ENCODE measurements at regions not wholly inside any gene's neighbourhood (a gene's known extent, or its start where the extent isn't known, plus 50 kb on each side); places are given as distances from the start of the nearest gene placed in this dataset.

DNA sequence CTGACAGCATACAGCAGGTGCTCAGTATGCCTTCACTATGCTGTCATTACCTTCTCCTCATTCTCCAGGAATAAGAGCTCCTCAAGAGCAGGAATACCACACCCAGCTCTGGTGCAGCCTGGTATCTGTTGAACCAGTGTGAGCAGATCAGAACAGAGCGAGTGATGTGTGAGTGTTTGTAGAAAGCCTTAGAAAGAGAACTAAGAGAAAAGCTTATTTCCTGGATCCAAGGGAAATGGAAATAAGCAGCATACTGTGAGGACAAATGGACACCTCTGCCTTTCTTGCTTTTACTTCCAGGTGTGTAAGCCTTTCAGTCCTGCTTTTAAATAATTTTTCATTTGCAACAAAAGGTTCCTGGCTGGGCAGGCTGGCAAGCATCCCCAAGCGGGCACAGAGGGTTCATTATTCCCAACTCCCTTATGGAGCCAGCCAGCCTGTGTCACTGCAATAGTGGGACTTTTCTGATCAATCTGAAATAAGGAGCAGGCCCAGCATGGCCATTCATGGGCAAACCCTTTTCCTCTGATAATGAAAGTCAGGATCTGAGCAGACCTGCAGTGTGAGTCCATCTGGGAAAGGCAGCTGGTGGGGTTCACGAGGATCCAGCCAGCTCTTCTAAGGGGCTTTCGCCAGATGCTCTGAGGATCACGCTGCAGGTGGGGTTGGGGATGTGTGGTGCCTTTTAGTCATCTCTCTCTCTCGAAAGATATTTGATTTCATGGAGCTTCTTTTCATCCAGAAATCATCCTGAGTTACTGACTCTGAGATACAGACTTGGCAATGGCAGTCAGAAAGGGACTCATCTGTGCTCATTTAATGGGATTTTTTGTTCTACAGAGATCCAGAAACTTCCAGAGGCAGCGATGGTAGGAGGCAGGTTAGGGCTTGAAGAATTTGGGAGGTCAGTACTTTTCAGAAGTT lies 594.9 kb upstream of the CFAP20DC start:
- DNase-seq: no peak

DNA sequence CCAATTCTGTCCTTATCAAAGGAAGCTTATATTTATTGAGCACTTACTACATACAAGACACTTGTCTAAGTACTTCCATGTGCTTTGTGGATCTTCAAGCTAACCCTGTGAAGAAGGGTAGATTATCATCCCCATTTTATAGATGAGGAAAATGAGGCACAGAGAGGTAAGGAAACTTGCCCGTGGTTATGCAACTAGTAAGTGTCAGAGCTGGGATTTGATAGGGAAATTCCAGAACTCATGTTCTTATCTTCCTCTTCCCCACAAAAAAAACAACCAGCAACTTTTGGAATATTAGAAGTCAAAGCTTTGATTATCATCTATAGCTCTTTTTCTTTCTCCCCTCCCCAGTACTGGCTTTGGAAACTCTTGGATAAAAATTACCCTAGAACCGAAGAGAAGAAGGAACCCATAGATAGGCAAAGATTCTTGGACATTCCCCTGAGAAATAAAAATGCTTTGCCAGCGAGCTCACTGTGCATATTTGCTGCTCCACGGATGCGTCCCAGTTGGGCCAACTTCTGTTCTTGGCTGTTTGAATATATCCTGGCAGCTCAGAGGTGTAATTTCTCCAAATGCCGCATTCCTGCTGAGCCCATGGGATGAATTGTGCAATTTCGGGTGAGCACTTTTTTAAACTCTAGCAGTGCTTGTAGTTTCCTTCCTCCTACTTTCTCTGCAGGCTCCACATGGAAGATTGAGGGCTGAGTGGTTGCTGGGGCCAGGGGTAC lies 591.5 kb upstream of the CFAP20DC start:
- DNase-seq: no peak

DNA sequence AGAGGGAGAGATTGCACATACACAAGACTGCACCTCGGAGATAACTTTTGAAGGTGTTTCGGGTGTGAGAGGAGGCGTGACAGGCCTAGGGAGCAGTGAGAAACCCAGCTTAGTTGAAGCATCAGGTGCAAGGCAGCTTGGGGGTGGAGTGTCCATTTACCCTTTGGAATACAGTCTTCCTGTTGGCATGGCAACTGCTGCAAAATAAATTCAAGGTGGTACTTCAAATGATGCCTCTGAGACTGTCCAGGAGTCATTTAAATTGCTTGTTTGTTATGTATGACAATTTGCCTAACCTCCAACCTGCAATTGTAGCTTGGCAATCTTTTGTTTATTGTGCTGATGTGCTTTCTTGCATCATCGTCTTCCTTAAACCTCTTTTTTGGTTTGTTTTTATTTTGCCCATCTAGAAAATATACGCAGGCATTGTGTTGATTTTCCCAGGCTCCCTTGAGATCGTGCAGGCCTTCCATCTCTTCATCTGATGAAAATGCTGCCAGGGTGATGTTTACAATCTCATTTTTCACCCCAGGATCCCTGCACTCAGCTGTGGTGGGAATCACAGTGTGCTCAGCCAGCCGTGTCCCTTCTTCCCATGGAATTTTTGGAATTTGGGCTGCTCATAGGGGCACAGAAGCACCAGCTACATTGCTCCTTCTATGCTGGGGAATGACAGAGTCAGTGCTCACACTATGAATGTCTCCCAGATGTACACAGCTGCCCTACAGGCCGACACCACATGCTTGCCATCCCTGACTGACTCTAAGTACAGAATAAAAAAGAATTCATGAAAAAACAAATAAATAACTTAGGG lies 583.1 kb upstream of the CFAP20DC start:
- no peak for DNase-seq

DNA sequence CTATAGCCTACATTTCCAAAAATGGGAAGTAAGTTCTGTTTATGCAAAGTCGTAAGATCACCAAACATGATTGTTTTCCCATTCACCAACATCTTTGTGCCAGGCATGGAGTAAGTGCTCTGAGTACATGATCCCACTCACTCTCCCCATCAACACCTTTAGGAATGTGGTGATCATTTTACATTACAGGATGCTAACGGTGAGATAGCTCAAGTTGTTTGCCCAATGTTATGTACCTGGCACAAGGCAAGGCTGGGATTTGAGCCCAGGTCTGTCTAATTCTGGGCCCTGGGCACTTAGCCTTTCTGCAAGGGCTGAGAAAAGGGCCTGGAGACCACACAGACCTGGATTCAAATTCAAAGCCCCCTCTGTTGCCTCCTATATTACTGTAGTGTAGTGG lies 581.7 kb upstream of the CFAP20DC start:
- DNase-seq: no peak

DNA sequence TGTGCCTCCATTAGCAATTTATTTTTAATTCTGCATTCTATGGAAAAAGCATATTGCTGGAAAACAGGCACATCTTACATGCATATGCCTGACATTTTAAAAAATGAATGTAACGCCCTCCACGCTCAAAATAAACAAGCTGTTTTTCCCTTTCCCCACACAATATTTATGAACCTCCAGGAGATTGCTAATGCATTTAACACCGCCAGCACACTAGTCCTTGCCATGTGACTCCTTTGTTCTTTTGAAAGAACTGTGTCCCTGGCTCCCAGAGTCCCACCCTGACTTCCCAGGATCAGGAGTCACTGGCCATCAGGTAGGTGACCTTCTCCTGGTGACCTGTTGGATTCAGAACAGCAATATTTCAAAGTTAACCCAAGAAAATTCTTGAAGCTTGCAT lies 571.2 kb upstream of the CFAP20DC start:
- no peak for DNase-seq

DNA sequence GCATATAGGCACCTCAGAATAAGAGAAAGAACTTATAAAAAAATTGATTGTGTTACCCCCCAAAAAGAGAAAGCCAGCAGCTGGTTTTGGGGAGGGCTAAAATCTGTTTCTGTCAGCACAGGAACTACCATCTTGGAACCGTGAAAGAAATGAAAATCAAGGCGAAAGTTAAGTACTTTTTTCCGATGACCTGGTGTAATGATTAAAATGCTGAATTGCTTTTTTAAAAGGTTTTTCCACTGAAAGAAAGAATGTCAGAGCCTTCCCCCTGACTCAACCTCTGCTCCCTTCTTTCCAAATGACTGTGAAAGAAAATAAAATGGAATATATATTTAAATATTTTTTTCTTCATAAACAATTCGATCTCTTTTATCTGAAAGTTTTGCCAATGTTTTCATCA lies 570.5 kb upstream of the CFAP20DC start:
- no peak for DNase-seq

DNA sequence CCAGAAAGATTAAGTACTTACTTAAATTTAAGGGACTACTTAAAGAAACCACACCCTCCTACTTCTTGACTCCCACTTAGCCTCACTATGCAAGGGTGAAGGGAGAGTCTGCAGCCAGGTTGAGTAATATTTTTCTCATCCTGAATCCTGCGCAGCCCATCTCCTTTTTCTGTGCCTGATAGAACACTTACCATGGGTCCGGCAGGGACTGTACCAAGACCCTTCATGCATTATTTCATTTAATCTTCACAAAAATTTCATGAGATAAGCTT lies 562.6 kb upstream of the CFAP20DC start:
- no peak for DNase-seq

DNA sequence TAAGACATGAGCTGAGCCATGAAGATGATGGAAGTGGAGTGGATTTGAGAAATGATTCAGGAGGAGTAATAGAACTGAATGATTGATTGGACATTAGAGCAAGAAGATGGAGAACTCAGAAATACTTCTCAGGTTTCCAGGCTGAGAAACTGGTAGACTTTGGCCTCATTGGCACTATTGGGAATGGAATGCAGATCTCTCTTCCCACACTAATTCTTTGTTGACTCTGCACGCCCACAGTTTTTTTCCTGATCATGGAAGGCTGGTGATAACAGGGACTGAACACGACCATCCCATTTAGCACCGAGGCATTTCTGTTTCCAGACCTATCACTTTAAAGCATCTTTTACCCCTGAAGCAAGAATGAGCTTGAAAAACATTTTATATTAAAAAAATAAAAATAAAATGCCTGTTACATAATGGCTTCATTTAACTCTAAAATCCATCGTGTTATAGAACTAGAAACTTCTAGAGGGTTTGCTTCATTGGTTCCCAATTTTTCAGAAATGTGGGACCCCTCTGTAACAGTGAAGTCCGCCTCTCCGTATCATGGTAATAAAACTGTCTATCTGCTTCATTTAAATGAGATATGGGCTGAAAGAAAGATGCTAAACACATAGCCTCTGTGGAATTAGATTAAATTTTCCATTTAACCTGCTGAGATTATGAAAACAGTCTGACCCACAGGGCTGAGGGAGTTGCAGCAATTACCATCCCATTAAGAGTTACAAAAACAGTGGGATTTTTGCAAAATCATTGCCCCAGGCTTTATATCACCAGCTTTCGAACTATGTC lies 562.0 kb upstream of the CFAP20DC start:
- no peak for DNase-seq

DNA sequence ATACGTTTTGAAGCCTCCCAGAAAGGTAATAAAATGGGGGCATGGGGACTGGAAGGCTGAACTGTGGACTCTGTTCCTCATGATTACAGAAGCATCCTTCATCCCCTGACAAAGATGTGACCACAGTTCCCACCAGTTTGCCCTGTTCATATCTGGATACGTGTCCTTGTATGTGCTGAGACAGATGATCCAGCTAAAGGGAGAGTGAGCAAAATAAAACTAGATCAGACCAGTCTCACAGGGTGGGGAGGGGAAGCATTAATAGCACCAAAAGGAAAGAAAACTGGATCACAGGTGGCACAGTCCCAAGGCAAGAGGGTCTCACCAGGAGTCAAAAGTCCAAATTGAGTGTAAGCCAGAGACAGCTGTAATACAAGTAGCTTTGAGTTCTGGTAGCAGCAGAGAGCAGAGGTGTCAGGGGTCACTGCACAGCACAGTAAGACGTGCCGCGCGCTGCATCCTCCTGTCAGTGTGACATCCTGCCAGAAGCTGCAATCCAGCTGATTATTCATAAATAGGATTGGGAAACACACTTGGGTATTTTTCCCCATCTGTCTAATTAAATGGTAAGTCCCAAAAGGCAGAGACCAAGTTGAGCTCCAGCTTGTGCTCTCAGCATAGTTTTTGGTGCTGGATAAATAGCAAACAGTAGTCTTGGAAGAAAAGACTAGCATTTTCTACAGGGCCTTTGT lies 560.0 kb upstream of the CFAP20DC start:
- DNase-seq: no peak

DNA sequence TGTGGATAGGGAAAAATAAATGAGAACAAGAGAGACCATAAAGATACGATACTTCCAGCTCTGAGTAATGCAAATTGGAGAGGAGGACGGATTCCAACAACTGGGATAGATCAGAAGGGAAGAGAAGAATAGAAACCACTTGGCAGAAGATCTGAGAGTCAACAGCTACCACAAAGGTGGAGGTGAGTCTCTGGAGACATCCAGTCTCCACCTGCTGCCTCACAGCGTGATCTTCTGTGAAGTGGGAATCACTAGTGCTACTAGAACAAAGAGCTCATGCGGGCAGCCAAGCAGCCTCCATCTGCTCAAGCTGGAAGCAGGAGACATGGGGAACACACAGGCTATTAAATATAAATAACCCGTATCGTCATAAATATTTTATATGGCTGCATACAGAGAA lies 558.5 kb upstream of the CFAP20DC start:
- no peak for DNase-seq

DNA sequence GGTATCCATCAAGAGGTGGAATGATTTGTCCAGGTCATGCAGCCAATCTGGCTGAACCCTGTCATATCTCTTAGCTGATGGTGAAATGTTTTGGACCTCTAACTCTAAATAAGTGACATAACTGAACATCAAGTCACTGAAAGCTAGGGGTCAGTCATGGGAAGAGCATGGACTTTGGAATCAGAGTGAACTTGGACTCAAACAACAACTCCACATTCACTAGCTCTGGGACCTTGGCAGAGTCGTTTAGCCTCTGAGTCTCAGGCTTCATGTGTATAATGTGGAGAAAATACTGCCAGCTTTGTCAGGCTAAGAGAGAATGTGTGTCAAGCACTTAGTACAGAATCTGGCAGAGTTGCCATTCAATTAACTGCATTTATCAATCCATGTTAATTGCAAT lies 557.8 kb upstream of the CFAP20DC start:
- DNase-seq: no peak

DNA sequence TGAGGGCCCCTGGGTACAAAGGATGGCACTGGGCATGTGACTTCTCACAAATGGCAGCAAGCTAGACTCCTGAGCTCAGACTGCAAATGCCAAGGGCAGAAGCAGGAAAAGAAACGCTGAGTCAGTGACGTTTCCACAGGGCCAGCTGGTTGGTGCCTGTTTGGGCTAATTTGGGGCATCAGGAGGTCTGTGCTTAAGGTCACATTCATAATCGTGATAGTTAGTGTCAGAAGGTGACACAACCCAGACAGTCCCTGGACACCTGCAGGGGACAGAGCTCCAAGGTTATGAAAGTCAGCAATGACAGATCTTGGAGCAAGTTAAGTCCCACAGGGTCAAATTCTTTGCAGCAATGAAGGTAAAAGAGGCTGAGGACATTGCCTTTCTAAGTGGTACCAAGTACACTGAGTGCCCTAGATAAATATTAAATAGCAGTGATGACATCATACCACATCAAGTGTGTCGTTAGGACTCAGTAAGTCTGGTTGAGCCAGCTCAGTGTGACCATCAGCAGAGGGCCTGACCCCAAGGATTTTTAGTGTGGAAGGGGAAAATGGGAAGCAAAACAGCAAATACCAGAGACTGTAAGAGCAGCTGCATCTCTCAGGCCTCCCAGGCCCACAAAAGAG lies 556.9 kb upstream of the CFAP20DC start:
- DNase-seq: no peak

DNA sequence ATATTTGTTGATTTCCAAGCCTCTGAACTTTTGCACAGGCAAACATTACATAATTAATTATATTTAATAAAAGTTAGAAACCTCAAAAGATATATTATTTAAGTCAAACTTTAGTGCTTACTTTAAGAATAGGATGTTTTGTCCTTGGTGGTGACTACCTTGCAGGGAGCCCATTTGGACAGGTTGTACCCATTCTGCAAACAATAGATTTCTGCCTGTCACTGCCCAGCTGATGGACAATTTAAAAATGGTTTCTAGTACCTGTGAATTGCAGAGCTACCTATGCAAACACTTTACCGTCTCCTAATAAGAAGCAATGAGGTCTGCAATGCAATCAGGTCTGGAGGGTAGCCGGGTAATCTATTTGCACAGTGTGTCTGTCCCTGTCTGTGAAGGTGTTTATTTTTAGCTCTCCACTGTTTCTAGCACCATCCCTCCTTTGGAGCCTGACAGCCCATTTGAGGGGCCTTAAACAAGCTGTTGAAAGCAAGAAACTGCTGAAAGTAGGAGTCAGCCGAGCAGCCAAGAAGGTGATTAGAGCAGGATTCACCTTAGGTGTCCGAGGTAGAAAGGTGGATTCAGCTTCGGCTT lies 556.2 kb upstream of the CFAP20DC start:
- no peak for DNase-seq

DNA sequence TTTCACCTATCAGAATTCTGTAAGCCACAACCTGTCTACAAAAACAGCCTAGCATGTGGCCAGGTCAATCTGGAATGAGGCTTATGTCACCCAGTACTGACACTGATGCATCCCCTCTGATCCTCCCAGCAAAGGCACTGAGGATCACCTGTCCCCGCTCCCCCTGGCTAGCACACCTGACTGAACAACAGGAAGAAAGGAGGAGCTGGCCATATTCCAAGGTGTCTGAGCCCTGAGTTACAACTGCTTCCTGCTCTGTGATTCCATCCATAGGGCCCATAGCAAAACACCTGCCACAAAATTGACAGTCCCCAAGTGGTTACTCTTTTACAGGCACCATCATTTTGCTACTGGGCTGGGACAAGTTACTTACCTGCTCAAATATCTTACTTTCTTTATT lies 555.5 kb upstream of the CFAP20DC start:
- DNase-seq: no peak

DNA sequence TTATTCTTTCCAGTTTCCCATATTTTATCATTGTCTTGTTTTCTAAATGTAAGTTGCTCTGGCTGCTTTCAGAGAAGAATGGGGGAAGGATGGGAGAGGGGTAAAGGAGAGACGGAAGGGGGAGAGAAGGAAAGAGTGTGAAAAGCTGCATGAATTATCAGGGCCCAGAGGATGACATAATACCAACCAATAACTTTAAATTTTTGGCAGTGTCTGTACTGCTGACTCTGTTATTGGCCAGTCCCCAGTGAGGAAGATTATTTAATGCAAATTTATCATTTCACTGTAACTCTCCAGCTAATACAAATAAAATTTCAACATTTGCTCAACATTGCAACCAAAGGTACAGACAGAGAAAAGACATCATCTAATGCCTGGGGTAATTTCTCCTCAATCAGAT lies 551.7 kb upstream of the CFAP20DC start:
- DNase-seq: no peak

DNA sequence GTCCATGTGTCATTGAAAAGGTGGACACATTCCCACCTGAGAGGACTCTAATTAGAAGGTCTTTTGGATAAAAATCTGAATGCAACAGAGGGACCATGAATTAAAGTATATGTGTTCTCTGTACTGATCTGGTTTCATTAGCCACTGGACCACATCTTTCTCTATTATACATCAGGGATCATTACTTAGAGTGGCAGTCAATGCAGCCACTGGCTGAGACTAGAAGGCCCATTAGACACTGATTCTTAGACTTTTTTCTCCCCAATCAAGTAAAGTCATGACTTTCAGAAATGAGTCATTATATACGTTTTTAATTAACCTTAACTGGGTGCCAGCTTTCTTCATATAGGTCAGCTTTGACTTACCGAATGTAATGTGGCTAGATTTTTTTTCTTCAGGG lies 550.8 kb upstream of the CFAP20DC start:
- no peak for DNase-seq

DNA sequence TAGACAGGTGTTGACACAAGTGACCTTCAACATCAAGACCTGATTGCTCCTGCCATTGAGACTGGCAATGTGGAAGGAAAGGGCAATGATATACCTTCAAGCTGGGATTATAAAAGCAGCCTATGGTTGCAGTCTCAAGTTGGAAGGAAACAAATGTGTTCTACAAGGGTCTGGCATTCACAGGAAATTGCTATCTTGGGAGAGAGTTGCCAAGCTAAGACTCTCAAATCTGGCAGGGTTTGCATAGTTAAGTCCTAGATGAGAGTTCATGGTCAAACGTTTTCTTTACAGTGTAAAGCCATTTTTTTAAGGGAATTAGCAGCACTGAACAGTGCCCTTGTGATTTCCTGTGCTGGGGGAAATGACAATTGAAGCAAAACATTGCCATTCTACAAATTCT lies 546.9 kb upstream of the CFAP20DC start:
- no peak for DNase-seq

DNA sequence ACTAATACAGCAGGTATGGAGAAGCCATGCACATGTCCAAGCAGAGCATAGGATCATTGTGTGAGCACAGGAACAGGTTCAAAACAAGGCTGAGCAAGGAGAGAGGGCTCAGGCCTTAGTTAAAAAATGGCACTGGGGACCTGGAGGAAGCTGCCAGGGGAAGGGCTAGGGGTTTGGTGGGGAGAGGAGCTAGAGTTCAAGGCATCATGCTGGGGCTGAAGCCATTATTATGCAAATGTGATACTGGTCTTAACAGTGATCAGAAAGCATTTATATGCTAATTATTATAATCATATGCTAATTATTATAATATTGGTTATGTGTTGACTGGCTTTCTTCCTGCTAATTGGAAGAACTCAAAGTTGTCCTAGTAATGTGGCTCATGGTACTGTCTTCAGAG lies 546.0 kb upstream of the CFAP20DC start:
- DNase-seq: no peak

DNA sequence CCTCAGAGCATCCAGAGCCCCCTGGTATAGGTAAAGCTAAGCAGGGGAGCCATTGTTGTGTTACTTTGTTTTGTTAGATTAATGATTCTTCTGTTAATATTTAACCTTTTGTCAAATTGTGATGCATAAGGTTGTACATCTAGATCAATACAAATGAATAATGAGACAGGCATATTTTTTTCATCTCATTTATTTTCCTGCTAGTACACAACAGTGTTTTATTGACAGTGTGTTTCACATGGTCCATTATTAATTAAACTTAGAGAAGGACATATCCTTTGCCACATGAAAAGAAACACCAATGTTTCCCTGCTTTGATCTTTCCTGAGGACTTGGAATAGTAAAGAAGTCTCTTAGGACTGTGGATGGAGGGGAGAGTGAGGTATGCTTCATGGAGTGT lies 543.6 kb upstream of the CFAP20DC start:
- DNase-seq: no peak

DNA sequence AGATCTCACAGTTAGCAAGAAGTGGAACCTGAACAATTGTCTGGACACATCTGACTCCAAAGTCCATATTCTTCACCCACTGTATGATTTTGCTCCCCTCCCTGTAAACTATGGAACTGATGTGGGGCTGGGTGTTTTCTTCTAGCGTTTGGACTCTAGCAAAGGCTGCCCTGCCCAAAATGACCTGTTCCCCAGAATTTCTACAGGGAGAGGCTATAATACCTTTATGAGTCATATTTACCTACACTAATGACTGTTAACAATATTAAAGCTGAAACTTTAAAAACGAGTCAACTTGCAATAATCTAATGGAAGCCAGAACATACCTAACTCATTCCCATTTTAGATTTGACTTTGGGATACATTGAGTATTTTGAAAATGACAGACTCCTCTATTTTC lies 531.2 kb upstream of the CFAP20DC start:
- no peak for DNase-seq

DNA sequence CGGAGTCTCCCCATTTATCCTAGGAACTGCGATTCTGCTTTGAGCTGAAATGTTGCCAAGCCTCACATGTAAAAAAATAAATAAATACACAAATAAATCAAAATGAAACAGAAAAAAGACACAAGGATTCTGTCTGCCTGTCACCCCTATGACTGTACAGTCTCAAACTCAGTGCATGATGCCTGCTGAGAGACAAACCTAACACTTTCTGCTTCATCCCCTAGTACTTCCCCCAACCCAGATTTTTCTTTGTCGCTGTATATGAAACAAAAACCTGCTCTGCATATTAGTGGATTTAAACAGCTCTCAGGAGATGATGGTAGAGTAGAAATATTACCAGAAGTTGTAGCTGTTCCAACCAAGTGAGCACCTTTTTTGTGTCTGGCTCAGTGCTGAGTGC lies 530.7 kb upstream of the CFAP20DC start:
- no peak for DNase-seq

Data from stimulated activated CD4-positive, alpha-beta T cell treated with anti-CD3 and anti-CD28 coated beads, Interleukin-4, amount 100 ng/mL, for 24 hours (primary cell).